Hematopoietic multipotent progenitor cell (in vitro differentiated cells): ENCODE measurements at regions not wholly inside any gene's neighbourhood (a gene's known extent, or its start where the extent isn't known, plus 50 kb on each side); places are given as distances from the start of the nearest gene placed in this dataset.

Experiments used
- DNase-seq, 3 donors: peaks; one replicate each; pipeline ENCODE4 v3.0.0-alpha.2; 2011 to 2015; ENCODE audit warnings: low read depth in 2 of 3, low spot score in 2 of 3

- no peak for DNase-seq
These were observed 214.2 kb downstream of the HAUS1 start for GRCh38 chr18:46318356-46318755.

DNA sequence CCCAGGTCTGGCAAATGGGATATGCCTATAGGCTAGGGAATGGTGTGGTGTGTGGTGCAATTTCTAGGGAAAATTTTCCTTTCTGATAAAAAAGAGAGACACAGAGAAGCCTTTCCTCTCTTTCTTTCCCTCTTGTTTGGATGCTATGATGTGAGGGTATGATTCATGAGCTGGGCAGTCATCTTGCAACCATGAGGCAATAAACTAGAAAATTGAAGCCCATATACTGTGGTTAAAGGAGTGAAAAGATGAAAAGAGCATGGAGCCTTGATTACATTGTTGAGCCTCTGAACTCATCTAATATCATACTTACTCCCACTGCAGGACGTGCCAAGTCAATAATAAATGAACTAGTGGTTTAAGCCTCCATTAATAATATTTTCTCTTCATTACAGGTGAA is 215.6 kb downstream of the HAUS1 start:
- no peak for DNase-seq

DNA sequence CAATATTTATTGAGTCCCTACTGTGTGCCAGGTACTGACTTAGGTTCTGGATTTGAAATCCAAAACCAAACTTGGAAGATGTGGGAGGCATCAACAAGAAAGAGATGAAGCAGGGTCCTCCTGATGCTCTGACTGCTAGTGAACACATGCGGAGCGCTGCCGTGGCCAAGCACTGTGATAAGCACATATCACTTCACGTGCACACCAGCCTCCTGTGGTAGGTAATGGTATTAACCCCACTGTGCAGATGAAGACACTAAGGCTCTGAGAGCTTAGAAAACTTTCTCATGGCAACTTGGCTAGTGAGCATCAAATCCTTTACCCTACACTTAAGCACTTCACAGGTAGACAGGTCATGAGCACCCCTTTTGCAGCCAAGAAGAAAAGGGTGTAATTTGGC is 216.1 kb downstream of the HAUS1 start:
- DNase-seq, result no peak

DNA sequence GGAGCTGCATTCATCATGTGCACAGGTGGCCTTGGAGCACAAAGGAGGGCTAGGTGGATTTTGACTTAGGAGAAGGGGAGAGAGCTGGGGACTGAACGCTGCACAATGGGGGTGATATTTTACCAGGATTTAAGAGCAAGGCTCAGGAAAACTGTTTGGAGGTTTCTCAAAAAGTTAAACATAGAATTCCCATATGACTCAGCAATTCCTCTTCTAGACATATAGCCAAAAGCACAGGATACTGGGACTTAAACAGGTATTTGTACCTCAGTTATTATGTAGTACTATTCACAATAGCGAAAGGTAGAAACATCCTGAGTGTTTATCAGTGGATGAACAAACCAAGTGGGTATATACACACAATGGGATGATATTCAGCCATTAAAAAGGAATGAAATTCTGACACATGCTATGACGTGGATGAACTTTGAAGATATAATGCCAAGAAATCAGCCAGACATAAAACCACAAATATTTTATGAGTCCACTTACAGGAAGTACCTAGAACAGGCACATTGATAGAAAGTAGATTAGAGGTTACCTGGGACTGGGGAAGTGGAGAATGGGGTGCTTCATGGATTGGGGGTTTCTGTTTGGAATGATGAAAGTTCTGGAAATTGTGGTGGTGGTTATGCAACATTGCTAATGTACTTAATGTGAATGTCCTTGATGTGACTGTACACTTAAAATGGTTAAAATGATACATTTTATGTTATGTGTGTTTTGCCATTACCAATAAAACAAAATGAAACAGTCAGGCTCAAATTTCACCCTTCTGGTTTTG is 216.9 kb downstream of the HAUS1 start:
- DNase-seq, result no peak

GRCh38 chr18:46321955-46322354 is 217.8 kb downstream of the HAUS1 start:
- DNase-seq, result no peak

- DNase-seq, result no peak
These were observed 218.3 kb downstream of the HAUS1 start for GRCh38 chr18:46322411-46322891.

- DNase-seq, result no peak
These were observed 218.8 kb downstream of the HAUS1 start for GRCh38 chr18:46322941-46323340.

GRCh38 chr18:46324087-46324955 is 220.1 kb downstream of the HAUS1 start:
- DNase-seq, result no peak

DNA sequence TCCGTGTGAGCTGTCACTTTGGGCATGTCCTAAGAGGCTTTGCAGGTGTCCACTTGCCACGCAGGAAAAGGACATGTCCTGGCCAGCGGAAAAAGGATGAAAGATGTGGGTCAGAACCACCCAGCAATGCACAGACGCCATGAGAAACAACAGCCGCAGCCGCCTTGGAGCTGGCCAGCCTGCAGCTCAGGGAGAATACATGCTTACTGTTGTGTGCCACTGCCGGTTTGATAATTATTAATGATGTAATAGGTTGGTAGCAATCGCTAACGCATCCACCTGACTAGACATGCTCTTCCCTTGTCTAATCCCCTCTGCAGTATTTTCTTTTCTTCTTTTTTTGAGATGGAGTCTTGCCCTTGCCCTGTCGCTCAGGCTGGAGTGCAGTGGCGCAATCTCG is 221.7 kb downstream of the HAUS1 start:
- DNase-seq, result no peak

- DNase-seq, result no peak
These were observed 225.6 kb downstream of the HAUS1 start for GRCh38 chr18:46329736-46330246.

DNA sequence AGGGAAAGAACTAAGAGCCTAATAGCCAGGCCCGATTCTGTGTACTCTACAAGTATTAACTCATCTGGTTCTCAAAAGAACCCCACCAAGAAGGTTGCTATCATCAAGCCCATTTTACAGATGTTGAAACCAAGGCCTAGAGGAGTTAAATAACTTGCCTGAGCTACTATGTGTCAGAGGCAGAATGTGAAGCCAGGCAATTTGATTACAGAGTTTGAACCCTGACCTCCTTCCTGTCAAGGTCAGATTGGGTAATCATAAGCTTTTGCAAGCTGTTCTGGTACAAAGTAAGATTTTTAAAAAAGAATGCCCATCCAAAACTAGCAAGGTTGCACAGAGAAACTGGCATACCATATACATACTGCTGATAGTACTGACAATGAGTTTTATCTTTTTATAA is 227.1 kb downstream of the HAUS1 start:
- DNase-seq, result no peak

DNA sequence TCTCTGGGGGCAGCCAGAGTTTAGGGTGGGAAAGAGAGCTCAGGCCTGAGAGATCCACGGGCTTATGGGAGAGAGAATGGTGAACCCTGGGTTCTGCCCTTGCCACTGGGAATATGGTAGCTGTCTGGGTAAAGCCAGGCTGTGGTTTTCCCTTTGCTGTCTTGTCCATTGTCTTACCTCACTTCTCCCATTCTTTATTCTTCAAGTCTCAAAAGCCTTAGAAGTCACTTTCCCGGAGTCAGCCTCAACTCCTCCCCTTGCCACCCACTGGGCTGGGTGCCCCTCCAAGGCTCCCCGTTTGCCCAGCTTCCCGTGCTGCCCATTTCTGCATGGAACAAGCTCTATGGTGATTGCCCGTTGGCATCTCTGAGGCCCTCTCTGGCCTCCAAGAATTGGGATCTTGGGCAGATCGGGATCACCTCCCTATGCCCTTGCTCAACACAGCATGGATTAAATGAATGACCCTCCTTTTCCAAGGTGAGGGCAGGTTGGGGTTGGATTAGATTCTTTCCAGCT is 228.2 kb downstream of the HAUS1 start:
- DNase-seq, result no peak

DNA sequence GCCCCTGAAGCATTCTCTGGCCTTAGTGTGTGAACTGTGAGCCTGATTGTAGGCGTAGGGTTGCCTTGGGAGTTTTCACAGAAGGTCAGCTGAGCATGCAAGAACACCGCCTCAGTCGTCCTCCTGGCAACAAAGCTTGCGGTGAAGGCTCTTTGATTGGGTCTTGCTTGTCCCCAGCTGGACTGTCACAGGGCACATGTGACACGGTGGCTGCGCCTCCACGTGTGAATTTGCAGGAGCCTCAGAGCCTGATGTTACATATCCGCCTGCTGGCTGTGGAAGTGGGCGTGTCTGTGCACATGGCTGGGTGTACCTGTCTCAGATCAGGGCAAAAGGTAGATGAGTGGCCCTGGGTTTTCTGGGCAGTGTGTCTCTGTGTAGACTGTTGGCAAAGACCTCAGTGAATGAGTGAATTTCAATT is 228.7 kb downstream of the HAUS1 start:
- no peak for DNase-seq

- no peak for DNase-seq
These were observed 229.4 kb downstream of the HAUS1 start for GRCh38 chr18:46333431-46334135.

DNA sequence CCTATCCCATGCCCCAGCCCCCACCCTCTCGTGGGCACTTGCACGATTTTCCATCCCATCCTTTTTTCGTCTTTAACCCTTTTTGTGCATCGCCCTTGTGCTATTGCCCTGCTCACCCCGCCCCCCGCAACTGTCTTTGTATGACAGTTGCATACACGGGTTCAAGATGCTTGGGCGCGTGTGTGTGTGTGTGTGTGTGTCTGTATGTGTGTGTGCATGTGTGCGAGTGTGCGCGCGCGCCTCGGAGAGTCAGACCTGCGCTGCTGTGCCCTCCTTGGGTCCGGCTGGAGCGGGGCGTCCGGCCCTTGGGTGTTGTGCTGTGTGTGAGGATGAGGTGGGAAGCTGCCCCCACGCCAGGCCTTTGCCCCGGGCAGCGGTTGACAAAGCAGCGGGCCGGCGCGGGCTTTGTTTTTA is 230.7 kb downstream of the HAUS1 start:
- no peak for DNase-seq

DNA sequence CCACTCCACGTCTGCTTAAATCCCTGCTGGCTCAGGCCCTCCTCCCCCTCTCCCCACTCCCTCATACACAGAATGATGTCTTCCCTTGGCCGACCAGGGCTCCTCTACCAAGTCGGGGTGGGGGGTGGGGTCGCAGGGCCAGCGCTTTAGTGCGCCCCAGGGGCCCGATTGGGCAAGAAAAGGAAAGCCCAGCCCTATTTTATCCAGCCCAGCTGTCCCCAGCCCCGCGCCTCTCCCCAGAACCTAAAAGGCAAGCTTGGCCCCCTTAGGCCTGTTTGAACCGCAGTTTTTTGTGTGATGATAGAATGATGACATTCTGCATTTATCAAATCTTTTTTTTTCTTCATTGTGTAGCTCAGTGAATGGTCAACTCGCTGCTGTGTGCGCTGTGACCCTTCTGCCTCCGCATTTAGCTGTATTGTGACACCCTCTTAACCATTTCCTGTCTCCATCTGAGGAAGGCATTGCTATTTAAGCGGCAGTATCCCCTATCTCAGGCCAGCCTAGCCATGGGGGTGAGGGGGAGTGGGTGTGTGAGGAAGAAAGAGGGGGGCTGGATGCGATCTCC is 231.4 kb downstream of the HAUS1 start:
- no peak for DNase-seq

DNA sequence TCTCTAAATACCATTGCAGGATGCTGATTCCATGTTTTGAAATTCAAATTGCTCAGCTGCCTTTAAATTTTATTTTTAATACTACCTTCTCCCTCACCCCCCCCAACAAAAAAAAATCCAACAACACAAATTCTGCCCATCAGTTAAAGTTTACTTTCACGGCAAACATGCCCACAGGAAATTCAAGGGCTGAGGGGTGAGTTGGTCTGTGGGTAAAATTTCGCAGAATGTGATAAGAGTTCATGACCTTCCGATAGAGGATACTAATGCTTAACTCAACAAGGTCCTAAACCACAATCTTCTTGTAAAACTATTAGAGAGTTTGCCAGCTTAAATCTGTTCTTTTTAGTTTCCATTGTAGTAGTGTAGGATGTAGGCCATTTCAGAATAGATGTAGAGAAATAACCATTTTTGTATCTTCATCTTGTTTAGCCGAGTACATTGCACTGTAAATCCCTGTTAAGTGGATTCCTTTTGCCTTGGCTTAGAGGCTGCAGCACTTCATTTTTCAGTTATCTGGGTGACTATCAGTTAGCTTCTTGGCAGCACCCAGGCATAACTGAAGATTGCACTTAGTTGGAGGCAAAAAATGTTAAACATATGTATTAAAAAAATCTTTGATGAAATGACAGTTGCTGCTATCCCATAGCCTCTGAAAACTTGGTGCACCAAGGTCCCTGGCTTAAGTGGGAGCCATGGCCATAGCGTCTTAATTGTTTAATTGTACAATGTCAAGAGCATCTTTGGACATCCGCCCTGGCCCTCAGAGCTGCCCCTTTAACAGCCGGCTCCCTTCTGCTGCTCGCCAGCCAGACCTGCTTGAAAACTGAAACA is 232.3 kb downstream of the HAUS1 start:
- DNase-seq, result no peak

GRCh38 chr18:46337271-46337670 is 233.1 kb downstream of the HAUS1 start:
- no peak for DNase-seq

DNA sequence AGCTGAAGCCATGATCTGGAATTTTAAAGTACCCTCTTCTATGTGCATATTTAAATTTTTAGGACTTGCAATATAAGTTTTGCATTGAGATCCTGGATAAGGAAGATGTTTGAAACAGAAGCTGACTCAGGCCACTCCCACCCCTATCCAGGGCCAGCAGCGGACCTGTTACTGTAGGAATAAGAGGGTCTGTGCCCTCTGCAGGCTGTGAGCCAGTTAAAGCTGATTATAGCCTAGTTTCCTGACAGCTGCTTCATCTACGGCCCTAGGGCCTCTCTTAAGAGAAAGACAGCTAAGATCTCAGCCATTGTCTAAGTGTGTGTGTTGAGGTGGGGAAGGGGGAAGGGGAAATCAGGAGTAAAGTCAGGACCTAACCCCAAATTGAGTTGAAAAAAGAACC is 234.0 kb downstream of the HAUS1 start:
- DNase-seq, result no peak

DNA sequence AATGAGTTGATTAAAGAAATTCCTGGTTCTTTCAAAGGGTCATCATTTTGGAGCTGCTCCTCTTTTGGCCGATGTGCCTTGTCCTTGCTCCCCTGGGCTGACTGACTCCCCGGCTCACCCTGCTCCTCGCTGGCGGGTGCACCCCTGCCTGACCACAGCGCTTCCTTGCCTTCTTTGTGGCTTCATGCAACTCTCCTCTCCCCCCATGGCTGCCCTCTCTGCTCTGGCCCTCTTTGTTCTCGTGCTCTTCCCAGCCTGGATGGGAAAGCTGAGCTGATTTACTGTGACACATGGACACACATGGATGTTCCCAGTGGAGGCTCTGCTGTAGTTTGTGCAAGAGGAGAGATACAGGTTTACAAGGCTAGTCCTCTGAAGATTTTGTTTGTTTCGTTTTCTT is 234.6 kb downstream of the HAUS1 start:
- DNase-seq, result no peak
